Chondrocyte (in vitro differentiated cells): ENCODE measurements at regions not wholly inside any gene's neighbourhood (a gene's known extent, or its start where the extent isn't known, plus 50 kb on each side); places are given as distances from the start of the nearest gene placed in this dataset.

Experiments
- DNase-seq: peaks from one replicate; pipeline ENCODE4 v3.0.0; 2021; ENCODE audit warnings: mixed read lengths, low spot score
- H3K27ac Mint-ChIP-seq: one replicate; pipeline ENCODE4 v1.8.0; 2021; ENCODE audit warnings: mild to moderate bottlenecking, moderate library complexity, mixed read lengths; ENCODE audit not compliant: unreplicated experiment
- H3K27me3 Mint-ChIP-seq: 2 replicates; pipeline ENCODE4 v1.8.0; 2021; ENCODE audit warnings: low read depth, mixed read lengths
- H3K36me3 Mint-ChIP-seq: 2 replicates; pipeline ENCODE4 v1.8.0; 2021; ENCODE audit warnings: low read depth, mixed read lengths
- H3K4me1 Mint-ChIP-seq: 2 replicates; pipeline ENCODE4 v1.8.0; 2021; ENCODE audit warnings: low read depth, mild to moderate bottlenecking, mixed read lengths
- H3K4me3 Mint-ChIP-seq: one replicate; pipeline ENCODE4 v1.8.0; 2021; ENCODE audit warnings: mild to moderate bottlenecking, moderate library complexity, mixed read lengths; ENCODE audit not compliant: unreplicated experiment
- H3K9me3 Mint-ChIP-seq: 2 replicates; pipeline ENCODE4 v1.8.0; 2021; ENCODE audit warnings: low read depth, mixed read lengths
- CTCF ChIP-seq: fragments of 200-600 bp; sonication (generic); IDR thresholded peaks from 2 replicates; pipeline ENCODE4 v1.5.0; 2021; ENCODE audit warnings: antibody characterized with exemption, mild to moderate bottlenecking, moderate library complexity

- Mint-ChIP-seq H3K36me3 (no peaks in the 10 kb centered on the region), H3K4me3 (no peak overlapping the region), H3K27me3 (no peaks in the 10 kb centered on the region), H3K27ac (no peak overlapping the region), H3K9me3 (no peaks in the 10 kb centered on the region), H3K4me1 (no peaks in the 10 kb centered on the region)
- TF ChIP-seq CTCF: no peak
- no peak for DNase-seq
Observed at GRCh38 chr1:166671627-166672026, 167.6 kb upstream of the POGK start.

- Mint-ChIP-seq H3K4me3 (no peak overlapping the region), H3K4me1 (no peaks in the 10 kb centered on the region), H3K27ac (no peak overlapping the region), H3K36me3 (no peaks in the 10 kb centered on the region), H3K9me3 (no peaks in the 10 kb centered on the region), H3K27me3 (peaks cover 2% of the 10 kb centered on the region)
- DNase-seq: no peak
- no peak for TF ChIP-seq CTCF
Observed at GRCh38 chr1:166673722-166674121, 165.6 kb upstream of the POGK start.

- no peak overlapping the region for H3K27ac Mint-ChIP-seq
- H3K9me3 Mint-ChIP-seq: no peaks in the 10 kb centered on the region
- H3K4me1 Mint-ChIP-seq: no peaks in the 10 kb centered on the region
- no peak overlapping the region for H3K4me3 Mint-ChIP-seq
- DNase-seq: no peak
- no peak for TF ChIP-seq CTCF
- H3K36me3 Mint-ChIP-seq: no peaks in the 10 kb centered on the region
- peaks cover 2% of the 10 kb centered on the region for H3K27me3 Mint-ChIP-seq
Observed at GRCh38 chr1:166675213-166675612, 164.1 kb upstream of the POGK start.

- no peak for DNase-seq
- Mint-ChIP-seq H3K27ac (no peak overlapping the region), H3K27me3 (peaks cover 4% of the 10 kb centered on the region), H3K4me3 (no peak overlapping the region), H3K36me3 (no peaks in the 10 kb centered on the region), H3K9me3 (no peaks in the 10 kb centered on the region), H3K4me1 (no peaks in the 10 kb centered on the region)
- TF ChIP-seq CTCF: peak; percentile 12
Observed at GRCh38 chr1:166676981-166677380, 162.3 kb upstream of the POGK start.

- Mint-ChIP-seq H3K4me1 (no peaks in the 10 kb centered on the region), H3K9me3 (no peaks in the 10 kb centered on the region), H3K4me3 (no peak overlapping the region), H3K27me3 (peaks cover 6% of the 10 kb centered on the region), H3K36me3 (no peaks in the 10 kb centered on the region), H3K27ac (no peak overlapping the region)
- TF ChIP-seq CTCF: no peak
- no peak for DNase-seq
Observed at GRCh38 chr1:166679369-166679768, 159.9 kb upstream of the POGK start.
